Medulla oblongata (tissue), 1 donor: ENCODE measurements at regions not wholly inside any gene's neighbourhood (a gene's known extent, or its start where the extent isn't known, plus 50 kb on each side); places are given as distances from the start of the nearest gene placed in this dataset.

Experiments
- DNase-seq: peaks from one replicate; pipeline ENCODE4 v3.0.0-alpha.2; 2015; ENCODE audit errors: extremely low spot score

DNA sequence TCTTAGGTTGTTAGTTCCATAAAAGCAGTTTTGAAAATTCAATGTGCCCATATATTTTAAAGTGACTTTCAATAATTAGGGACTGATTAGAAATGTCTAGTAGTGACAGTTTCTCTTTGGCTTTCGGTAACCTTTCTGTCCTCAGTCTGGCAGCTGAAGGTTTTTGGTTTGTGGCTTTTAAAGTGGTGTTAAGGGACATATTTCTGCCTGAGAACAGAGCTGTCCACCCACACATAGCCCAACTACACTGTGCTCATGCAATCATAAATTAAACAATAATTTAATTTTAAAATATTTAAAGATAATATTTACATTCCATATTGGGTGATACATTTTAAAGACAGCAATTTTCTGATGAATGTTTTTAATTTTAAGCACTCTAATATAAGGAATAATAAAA is 335.0 kb upstream of the TENM3 start:
- DNase-seq: no peak

DNA sequence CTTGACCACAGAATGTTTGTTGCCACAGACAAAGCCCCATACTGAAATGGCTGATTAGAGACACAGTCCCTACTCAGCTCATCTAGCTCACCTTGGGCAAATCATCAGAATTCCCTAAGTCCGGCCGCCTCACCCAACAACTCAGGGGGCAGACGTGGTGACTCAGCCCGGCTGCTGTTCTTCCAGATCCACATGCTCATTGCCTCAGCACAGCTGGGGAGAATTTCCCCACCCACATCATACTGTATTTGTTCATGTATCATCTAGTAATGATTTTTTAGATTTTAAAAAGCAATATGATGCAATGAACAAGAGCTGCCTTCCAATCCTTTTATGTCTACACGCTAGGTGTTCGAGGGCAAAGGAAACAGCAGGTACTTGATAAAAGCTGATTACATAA is 333.8 kb upstream of the TENM3 start:
- no peak for DNase-seq

DNA sequence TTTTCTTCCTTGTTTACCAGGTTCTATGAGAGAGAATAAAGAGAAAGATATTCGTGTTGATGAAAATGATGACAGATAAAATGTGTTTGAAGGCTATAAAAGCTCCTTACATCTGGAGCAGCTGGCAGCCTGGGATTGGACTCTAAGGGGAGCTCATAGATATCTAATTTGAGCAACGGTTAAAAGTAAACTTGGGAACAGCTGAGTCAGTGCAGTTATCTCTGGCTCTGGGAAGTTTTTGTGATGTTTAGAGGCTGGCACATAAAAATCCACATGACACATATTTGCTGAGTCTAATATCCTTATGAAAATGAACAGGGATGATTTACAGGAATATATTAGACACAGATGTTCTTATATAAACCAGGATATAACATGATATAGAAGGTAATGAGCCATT is 331.8 kb upstream of the TENM3 start:
- no peak for DNase-seq

DNA sequence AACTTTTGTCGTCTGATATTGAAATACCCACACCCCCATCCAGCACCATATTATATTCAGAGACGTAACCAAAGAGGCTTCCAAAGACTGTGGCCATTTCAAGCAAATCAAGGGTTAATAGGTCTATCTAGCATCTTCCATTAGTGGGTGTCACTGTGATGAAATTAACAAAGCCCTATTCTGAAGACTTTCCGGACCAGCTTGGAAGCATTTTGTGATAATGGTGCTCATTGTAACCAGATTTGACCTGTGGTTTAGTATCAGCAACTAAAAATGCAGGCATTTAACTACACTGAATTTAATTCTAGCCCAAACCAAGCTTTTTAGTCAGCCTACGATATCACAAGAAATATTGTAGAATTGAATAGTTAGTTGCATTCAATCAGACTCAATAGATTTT is 309.7 kb upstream of the TENM3 start:
- peak; percentile 46 for DNase-seq

DNA sequence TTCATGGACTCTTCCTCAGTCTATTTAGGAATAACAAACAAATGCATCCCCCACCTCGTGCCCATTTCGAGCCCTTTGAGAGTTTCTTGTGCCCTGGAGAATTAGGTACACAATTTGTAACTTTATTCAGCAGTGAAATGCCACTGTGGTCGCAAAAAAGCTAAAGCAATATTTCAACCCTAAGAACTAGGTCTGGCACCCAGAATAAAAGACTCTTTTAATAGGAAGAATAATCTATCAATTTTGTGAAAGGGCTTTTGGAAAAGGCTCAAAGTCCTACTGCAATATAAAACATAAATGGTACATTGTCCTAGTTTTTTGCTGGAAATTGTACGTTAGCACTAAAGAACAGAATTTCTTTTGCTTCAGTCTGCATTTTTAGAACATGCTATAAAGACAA is 304.6 kb upstream of the TENM3 start:
- DNase-seq: peak; percentile 32

DNA sequence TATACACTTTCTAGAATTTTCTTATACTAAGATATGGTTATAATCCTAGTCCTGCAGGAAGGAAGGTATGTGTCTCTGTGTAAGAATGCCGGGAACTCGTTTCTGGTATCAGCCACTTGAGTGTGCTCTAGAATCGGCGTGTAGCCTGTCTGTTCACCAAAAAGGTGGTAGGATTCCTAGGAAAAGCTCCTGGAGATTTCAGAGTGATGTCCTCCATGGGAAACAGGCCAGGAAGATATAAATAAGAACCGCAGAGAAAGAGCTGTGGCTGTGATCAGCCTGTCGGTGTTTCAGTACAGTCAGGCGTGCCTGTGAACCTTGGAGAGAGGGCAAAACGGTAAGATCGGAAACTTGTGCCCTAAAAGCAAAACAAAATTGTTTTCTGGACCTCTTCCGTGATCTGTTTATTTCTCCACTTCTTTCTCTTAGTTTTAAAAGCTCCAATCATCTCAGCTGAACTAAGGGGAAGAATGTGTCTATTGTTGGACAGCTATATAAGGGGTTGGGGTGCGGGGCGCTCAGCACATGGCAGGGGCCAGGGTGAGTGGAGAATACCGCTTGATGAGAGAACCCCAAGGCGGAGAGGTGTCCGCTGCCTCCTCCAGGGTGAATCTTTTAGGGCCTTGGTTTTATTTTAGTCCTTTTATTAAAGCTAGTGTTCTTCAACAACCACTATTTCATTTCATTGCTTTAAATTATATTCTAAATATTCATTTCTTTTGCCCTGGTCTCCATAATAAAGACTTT is 303.8 kb upstream of the TENM3 start:
- peak; percentile 50 for DNase-seq

DNA sequence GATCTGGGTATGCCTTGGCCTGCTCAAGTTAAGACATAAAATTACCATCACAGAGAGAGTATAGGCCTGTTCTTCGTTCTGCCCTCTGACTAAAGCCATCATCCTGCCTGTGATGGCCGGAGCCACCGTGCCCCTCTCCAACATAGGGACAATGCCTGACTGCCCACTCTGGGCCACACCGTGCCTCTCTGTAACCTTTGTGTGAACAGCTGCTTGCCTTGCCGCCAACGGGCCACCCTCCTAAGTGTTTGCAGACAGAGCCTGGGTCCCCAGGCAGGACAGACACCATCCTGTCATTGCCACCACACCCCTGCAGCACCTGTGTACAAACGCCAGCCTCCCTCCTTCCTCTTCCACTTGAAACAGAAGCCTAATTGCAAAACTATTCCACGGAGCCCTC is 298.7 kb upstream of the TENM3 start:
- DNase-seq: no peak

DNA sequence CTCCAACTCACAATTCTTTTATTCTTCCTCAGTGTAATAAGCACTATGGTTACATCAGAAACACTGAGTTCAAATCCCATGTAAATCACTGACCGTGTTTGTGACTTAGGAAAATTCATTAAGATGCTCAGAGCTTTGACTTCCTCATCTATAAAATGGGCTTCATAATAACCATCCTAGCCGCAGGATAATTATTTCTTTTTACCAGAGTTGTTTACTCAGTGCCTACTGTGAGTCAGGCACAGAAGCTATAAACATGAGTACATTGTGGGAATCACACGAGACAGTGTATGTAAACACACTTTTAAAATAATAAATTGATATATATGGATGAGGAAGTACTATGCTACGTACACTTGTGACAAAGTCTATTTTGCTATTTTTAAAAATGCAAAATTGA is 296.3 kb upstream of the TENM3 start:
- DNase-seq: no peak

DNA sequence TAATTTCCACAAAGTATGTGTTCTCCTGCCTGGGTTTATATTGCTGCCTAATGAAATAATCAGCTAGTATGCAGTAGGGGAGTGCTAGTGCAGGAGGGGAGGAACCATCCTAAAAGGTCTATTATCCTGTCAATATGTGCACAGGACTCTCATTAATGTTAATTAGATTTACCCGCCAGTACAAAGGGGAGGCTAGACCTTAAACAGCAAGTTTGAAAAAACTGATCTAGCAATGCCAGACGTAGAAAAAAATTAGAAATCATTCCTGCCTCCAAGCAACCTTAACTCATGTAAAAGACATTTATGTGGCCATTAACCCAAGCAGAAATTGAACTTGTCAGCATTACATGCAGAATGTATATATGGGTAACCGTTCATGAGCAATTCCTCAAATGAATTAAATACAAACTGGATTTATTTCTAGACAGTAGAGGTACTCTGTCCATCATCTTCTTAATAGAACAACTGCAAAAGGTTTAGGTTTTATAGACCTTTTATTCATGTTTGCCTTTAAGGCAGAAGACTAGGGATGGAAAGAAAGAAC is 294.3 kb upstream of the TENM3 start:
- no peak for DNase-seq

DNA sequence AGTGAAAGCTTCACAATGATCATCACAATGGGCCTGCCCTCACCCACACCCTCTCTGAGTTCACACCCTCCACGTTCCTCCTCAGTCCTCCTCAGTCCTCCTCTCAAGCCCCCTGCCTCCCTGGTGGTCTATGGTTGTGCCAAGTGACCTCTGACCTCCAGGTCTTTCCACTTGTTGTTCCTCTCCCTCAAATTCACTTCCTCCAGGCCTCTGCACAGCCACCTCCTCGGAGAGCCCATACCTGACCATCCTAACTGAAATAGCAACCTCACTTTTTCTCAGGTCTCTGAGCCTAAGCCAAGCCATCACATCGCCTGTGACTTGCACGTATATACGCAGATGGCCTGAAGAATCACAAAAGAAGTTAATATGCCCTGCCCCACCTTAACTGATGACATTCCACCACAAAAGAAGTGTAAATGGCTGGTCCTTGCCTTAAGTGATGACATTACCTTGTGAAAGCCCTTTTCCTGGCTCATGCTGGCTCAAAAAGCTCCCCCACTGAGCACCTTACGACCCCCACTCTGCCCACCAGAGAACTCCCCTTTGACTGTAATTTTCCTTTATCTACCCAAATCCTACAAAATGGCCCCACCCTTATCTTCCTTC is 293.4 kb upstream of the TENM3 start:
- DNase-seq: no peak

DNA sequence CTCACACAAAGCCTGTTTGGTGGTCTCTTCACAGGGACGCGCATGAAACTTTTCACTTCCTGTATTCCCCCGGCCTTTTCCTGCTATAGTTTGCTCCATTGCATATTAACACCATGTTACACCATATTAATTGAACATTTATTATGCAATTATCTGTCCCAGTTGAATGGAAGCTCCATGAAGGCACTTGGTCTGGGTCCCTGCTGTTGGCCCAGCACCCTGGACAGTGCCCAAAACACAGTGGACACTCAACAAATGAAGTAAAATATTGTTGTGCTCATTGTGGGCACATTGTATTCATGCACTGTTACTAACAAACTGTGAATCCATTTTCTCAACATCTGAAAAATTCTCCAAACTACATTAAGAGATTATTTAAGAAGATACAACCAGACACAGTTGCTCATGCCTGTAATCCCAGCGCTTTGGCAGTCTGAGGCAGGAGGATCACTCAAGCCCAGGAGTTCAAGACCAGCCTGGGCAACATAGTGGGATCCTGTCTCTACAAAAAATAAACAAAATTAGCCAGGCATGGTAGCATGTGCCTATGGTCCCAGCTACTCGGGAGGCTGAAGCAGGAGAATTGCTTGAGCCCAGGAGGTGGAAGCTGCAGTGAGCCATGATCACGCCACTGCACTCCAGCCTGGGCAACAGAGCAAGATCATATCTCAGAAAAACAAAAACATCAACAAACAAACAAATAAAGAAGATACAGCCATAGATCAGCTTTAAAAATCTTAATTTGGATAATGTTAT is 292.7 kb upstream of the TENM3 start:
- no peak for DNase-seq

DNA sequence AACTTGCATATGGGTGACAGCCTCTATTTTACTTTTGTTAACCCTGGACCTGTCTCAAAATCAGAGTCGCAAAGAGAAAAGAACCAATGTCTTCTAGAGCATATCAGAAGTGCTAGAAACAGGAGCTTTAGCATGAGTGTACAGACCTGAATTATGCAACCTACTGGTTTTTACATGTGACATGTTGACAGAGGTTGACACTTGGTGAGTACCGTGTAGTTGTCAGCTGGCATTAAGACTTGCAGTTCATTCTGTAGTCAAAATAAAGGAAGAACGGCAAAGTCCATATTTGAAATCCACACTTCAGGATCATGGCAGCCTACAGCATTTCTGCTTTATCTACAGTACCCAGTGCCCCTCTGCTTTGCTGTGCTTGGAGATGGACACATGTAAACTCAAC is 291.9 kb upstream of the TENM3 start:
- DNase-seq: no peak

DNA sequence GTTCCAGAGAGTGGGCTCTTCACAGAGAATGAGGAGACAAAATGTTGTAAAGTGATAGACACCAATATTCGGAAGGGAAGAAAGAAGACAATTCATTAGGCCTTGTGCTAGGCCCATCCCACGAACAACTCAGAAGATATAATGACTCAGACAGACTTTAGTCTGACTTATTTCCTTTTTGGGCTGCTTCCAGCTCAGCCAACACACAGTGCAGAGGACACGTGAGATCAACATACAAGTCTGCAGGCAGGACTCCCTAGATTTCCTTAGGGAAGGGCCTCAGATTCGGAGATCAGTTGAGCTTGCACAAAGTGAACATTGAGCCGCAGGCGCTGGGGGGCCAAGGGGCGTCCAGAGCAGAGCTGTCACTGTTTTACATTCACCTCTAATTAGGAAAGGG is 290.7 kb upstream of the TENM3 start:
- no peak for DNase-seq

DNA sequence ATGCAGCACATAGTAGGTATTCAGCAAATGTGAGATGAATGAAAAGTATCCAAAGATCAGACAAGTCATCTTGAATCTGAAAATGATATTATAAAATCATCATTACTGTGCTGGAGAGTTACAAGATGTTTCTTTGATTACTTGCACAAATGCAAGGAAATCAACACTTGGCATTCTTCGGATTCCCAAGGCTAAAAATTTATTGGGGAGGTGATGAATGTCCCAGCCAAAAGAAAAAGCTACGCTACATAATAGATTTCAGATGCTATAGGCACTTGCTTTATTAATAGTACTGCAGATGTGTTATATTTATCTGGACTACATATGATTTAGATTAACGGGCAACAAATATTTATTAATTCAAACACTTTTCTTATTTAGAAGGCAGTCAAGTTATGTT is 286.7 kb upstream of the TENM3 start:
- no peak for DNase-seq

DNA sequence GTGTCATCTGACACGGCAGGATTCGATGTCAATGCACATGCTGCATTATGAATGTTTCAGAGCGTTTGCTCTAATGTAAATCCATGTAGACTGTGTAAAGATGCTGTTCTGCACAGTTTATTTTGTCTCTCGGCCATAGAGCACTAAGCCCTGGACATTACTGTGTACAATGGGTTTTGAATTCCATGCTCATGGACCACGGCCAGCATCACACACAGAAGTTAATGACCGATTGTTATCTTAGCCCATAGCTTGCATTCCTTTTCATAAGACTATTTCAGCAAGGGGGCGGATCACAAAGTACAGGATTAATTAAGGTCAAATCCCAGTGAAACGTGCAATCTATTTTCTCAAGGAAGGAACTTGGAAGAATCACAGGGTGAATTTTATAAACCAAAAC is 286.1 kb upstream of the TENM3 start:
- DNase-seq: peak; percentile 52

DNA sequence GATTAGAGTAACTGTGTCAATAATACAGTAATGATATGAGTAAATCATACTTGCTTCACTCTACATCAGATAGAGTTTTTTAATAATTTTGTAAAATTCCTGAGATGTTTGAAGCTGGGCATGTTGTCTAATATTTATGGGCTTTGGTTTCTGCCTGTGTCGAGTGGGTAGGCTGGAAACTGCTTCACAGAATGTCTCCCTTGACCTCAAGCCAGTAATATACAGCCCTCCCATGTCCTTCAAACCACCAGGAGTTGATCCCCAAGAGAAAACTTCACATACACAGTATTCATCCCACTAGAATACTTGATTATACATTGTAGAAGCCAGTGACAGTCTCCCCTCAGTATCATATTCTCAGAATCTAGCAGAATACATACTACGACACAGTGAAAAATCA is 284.8 kb upstream of the TENM3 start:
- DNase-seq: no peak

DNA sequence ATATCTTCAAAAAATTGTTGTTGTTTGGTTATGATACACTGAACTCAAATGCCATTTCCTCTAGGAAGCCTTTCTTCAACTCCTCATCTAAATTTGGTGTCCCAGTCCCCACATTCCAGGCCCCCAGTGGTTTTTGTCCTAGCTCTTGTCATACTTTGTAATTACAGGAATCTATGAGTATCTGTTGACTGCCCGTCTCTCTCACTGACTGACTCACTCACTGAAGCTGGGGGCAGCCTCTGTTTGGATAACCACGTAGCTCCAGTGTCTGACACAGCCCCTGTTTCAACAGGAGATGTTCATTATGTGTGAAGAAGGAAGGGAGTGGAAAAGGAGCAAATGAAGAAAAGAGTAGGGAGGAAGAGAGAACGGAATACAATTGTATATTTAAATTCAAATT is 284.1 kb upstream of the TENM3 start:
- DNase-seq: no peak

DNA sequence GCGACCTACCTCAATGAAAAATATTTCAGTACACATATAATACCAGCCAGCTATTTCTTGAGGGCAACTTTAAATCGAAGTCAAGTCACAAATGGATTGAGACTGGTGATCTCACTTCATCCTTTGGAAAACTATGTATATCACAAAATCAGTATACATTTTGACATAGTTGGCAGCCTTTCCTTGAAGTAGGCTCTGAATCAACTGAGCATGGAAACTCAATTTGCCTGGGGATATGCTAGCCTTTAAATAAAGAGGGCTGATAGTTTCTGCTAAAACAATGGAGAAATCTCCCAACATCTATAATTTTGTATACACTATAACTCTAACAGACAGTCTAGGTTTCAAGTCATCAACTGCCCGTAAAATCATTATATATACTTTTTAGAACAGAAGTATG is 282.8 kb upstream of the TENM3 start:
- no peak for DNase-seq

DNA sequence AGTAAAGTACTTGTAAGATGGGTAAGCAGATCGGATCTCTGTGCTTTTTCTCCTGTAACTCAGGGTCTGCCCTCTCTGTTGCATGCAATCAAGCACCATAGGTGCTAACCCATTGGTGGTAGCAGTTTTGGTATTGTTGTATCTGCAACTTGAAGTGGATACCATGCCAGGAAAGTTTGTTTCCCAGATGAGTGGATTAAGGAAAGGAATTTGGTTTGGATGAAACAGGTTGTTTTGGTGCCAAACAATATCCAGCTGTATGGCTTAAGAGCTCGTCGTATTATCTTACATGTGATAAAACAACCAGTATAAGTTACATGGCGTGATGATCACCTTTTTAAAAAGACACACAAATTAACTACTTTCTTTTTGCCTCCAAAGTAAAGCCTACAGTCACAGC is 280.9 kb upstream of the TENM3 start:
- no peak for DNase-seq

DNA sequence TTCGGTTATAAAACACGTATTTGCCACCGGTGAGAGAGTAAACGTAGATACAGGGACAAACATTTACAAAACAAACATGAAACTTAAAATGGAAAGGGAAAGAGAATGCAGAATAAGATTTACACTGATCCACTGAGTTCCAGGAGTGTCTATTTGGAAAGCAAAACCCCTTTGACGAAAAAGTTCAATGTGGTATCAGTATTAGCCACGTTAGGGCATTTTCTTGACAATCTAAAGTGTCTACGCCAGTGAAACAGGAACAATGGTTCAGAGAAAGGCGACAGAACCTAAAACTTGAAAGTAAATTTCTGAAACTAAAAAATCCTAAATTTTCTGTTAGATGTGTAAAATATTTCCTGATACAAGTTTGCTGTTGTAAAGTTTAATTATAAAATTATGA is 278.5 kb upstream of the TENM3 start:
- DNase-seq: no peak

DNA sequence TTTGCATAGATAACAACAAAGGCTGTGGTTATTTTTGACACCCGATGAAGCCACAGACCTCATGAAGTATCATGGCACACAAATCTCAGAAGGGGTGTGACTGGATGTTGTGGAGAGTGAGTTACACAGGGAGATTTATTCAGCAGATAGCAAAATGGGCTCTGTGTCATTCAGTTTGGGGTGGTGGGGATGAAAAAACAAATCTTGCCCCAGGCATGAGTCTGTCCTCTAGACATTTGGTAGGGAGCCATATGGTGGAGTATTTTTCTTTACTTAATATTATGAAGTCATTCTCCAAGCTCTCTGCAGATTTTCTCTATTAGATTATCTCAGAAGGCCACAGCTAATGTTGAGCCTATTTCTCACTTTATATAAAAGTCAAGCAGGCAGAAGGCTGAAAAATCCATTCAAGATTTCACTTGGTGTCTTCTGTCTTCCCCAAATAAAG is 277.1 kb upstream of the TENM3 start:
- no peak for DNase-seq

DNA sequence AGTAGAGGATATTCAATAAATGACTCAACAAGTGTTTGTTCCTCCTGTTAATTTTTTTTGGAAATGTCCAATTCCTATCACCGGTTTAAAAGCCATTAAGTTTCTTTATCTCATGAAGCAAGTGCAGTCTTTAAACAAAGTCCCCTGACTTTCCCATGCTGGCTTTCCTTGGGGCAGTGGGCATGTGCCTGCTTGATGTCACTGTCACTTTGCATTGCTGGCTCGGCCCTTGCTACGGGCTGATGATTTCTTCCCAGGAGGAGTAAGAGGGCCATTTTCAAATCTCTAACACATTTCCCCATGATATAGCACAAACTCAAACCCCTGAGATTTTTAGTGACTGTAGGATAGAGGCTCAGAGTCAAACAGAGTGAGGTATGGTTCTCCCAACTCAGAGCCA is 275.8 kb upstream of the TENM3 start:
- no peak for DNase-seq

DNA sequence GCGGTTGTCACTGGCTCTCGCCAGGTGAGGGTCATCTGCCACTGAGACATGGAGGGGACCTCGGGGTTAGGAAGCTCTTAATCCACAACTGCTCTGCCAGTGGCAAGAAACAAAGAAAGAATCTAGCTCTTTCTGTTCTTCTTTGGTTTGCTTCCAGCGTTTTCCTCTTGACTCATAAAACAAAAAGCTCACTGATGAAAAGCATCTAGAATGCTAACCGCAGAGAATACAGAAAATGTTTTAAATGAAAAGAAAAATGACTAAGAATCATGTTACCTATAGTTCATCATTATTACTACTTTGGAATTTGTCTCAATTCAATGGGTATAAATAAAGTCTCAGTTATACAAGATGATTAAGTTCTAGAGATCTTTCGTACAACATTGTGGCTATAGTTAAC is 274.8 kb upstream of the TENM3 start:
- no peak for DNase-seq
